GM12878 (cell line): ENCODE measurements at regions not wholly inside any gene's neighbourhood (a gene's known extent, or its start where the extent isn't known, plus 50 kb on each side); places are given as distances from the start of the nearest gene placed in this dataset.

Source experiments
- ATAC-seq: fragments of 200-7000 bp; cut with Tn5 transposase; 3 replicates; pipeline ENCODE4 v1.9.1; 2020; ENCODE audit warnings: mild to moderate bottlenecking, moderate library complexity
- BruUV-seq: library from RNA; stranded (reverse); fragments of 400-500 nt; replicated peaks from 2 replicates; lab custom pipeline; 2021; lab: Mats Ljungman, UMichigan
- CTCF ChIA-PET: fragments of 300-600 bp; sonication (Branson Sonifier 250); formaldehyde crosslinking; extraction: SDS; loops from one replicate; lab custom pipeline; 2021; ENCODE audit warnings: inconsistent platforms; lab: Yijun Ruan, JAX
- POLR2A ChIA-PET: fragments of 350-600 bp; formaldehyde crosslinking; extraction: SDS; loops from one replicate; lab custom pipeline; 2021; ENCODE audit warnings: inconsistent platforms; lab: Charles Lee
- RAD21 ChIA-PET: fragments of 300-600 bp; sonication (Branson Sonifier 250); formaldehyde crosslinking; loops from one replicate; lab custom pipeline; 2023; ENCODE audit warnings: antibody characterized with exemption; ENCODE audit not compliant: unreplicated experiment; lab: Charles Lee
- SMC1A ChIA-PET: fragments of 300-600 bp; sonication (Branson Sonifier 250); formaldehyde crosslinking; loops from one replicate; lab custom pipeline; 2023; ENCODE audit not compliant: unreplicated experiment, uncharacterized antibody; lab: Charles Lee
- DNase-seq: peaks from one replicate; pipeline ENCODE4 v3.0.0-alpha.2; 2011; ENCODE audit warnings: low read depth, low spot score
- FAIRE-seq: peaks from 3 replicates; lab custom pipeline; 2011; peaks lifted over from hg19 to GRCh38; lab: Jason Lieb, UNC
- H2AFZ ChIP-seq: 2 replicates; pipeline ENCODE4 v1.6.0; 2011; ENCODE audit warnings: low read depth, low read length, control low read depth; ENCODE audit not compliant: control insufficient read depth
- H3K27ac ChIP-seq: 2 replicates; pipeline ENCODE4 v1.5.1; 2011; ENCODE audit warnings: control low read depth; ENCODE audit not compliant: control insufficient read depth, insufficient read depth
- H3K27me3 ChIP-seq, 2 experiments: replicated peaks in 1 of 2; 2 replicates each; pipeline versions ENCODE4 v1.6.0 to v1.6.1; 2011; ENCODE audit warnings: low read length in 1 of 2; ENCODE audit not compliant: control insufficient read depth in 2 of 2, insufficient read depth in 2 of 2
- H3K36me3 ChIP-seq, 2 experiments: 2 replicates each; pipeline ENCODE4 v1.5.1; 2011; ENCODE audit warnings: low read length in 1 of 2; ENCODE audit not compliant: control insufficient read depth in 2 of 2, insufficient read depth in 2 of 2
- H3K4me1 ChIP-seq: 2 replicates; pipeline ENCODE4 v1.6.1; 2011; ENCODE audit warnings: mild to moderate bottlenecking, low read length, moderate library complexity, mixed read lengths; ENCODE audit not compliant: control insufficient read depth, insufficient read depth
- H3K4me2 ChIP-seq: 2 replicates; pipeline ENCODE4 v1.6.0; 2011; ENCODE audit warnings: control low read depth; ENCODE audit not compliant: control insufficient read depth, insufficient read depth
- H3K4me3 ChIP-seq: fragments of 200-600 bp; sonication (generic); 2 replicates; pipeline ENCODE4 v1.5.1; 2016
- H3K79me2 ChIP-seq: 2 replicates; pipeline ENCODE4 v1.6.0; 2011; ENCODE audit warnings: low read length; ENCODE audit not compliant: control insufficient read depth, insufficient read depth
- H3K9ac ChIP-seq: 2 replicates; pipeline ENCODE4 v1.8.0; 2011; ENCODE audit warnings: low read length, control low read depth, mixed read lengths; ENCODE audit not compliant: control insufficient read depth, insufficient read depth
- H3K9me3 ChIP-seq: replicated peaks from 3 replicates; pipeline ENCODE4 v1.5.1; 2011; ENCODE audit warnings: mild to moderate bottlenecking, low read length; ENCODE audit not compliant: control insufficient read depth, insufficient read depth
- H4K20me1 ChIP-seq: 2 replicates; pipeline ENCODE4 v1.6.0; 2011; ENCODE audit not compliant: control insufficient read depth, insufficient read depth
- BCL3 ChIP-seq: IDR thresholded peaks from 2 replicates; pipeline ENCODE4 v1.6.1; 2011; ENCODE audit warnings: borderline replicate concordance, low read depth, mild to moderate bottlenecking, moderate library complexity, low read length; ENCODE audit not compliant: insufficient read depth, poor library complexity, severe bottlenecking
- E4F1 ChIP-seq: fragments of 450-650 bp; IDR thresholded peaks from 2 replicates; pipeline ENCODE4 v1.6.1; 2018; ENCODE audit warnings: borderline replicate concordance, mild to moderate bottlenecking; ENCODE audit not compliant: partially characterized antibody
- ESRRA ChIP-seq: IDR thresholded peaks from 2 replicates; pipeline ENCODE4 v1.6.1; 2012; ENCODE audit warnings: mild to moderate bottlenecking, low read length, improper control_type of control experiment
- IRF3 ChIP-seq: fragments of 450-650 bp; IDR thresholded peaks from 2 replicates; pipeline ENCODE4 v1.6.1; 2014; ENCODE audit warnings: mild to moderate bottlenecking
- KDM1A ChIP-seq: fragments of 200-600 bp; sonication (generic); IDR thresholded peaks from 2 replicates; pipeline ENCODE4 v1.6.1; 2016; ENCODE audit warnings: borderline replicate concordance
- NFXL1 ChIP-seq: fragments of 450-650 bp; IDR thresholded peaks from 2 replicates; pipeline ENCODE4 v1.6.1; 2017; ENCODE audit warnings: antibody characterized with exemption, mild to moderate bottlenecking, borderline replicate concordance
- RUNX3 ChIP-seq: IDR thresholded peaks from 2 replicates; pipeline ENCODE4 v1.6.1; 2012; ENCODE audit warnings: low read length, inconsistent platforms
- SMARCA5 ChIP-seq: fragments of 450-650 bp; IDR thresholded peaks from 2 replicates; pipeline ENCODE4 v1.6.1; 2017; ENCODE audit warnings: mild to moderate bottlenecking
- USF1 ChIP-seq: IDR thresholded peaks from 2 replicates; pipeline ENCODE4 v1.6.1; 2011; ENCODE audit warnings: borderline replicate concordance, low read depth, mild to moderate bottlenecking, moderate library complexity, mixed read lengths, low read length; ENCODE audit not compliant: insufficient read depth; ENCODE audit errors: extremely low read length
- ZBTB4 ChIP-seq: fragments of 450-650 bp; formaldehyde crosslinking; IDR thresholded peaks from 2 replicates; pipeline ENCODE4 v1.4.0; 2022; ENCODE audit warnings: mild to moderate bottlenecking, moderate library complexity
- ZNF622 ChIP-seq: fragments of 450-650 bp; IDR thresholded peaks from 2 replicates; pipeline ENCODE4 v1.6.1; 2017; ENCODE audit warnings: mild to moderate bottlenecking, inconsistent platforms
- WGBS: methylation state at CpG from one replicate; pipeline ENCODE4 v1.1.6; 2016; ENCODE audit warnings: low lambda C conversion rate; ENCODE audit not compliant: insufficient replicate concordance, insufficient coverage; ENCODE audit errors: missing lambda C conversion rate; 5-methylcytosine and 5-hydroxymethylcytosine counted together
- in situ Hi-C: fragments of 300-500 bp; cut with MboI; formaldehyde crosslinking; loops from 9 replicates; pipeline ENCODE4 v1.14.3; 2018; ENCODE audit warnings: mixed read lengths
- intact Hi-C: fragments of 100-400 bp; cut with micrococcal nuclease; formaldehyde crosslinking; loops from one replicate; pipeline ENCODE4 v1.14.2; 2022; ENCODE audit not compliant: unreplicated experiment

- no peak for TF ChIP-seq E4F1
- no peak for TF ChIP-seq USF1
- TF ChIP-seq NFXL1, result no peak
- TF ChIP-seq ZNF622, result no peak
- TF ChIP-seq RUNX3, result no peak
- TF ChIP-seq, all 136 proteins: peak for 0
These were observed 272.2 kb downstream of the ALG10B start (continued) for GRCh38 chr12:38588624-38589305.

- no peak overlapping the region for H2AFZ ChIP-seq
- no peaks in the 10 kb centered on the region for H3K79me2 ChIP-seq
- in situ Hi-C loops, result no loop called here
- no peaks in the 10 kb centered on the region for H3K27me3 ChIP-seq
- ATAC-seq, result no peak
- no peaks in the 10 kb centered on the region for H3K4me1 ChIP-seq
- H3K36me3 ChIP-seq, result no peaks in the 10 kb centered on the region
- RAD21 ChIA-PET, result no interaction called here
- no peak for DNase-seq
- FAIRE-seq, result no peak
- CTCF ChIA-PET, result interaction anchor here (0.6 to 1.5 kb wide), 2 partner anchors 323 to 421 kb away, joined by 3 to 4 read pairs; no protein-coding TSS in a partner anchor
- H3K4me3 ChIP-seq, result no peak overlapping the region
- SMC1A ChIA-PET, result interaction anchor here (0.6 to 1.1 kb wide), 3 partner anchors 26 to 311 kb away, joined by 3 to 4 read pairs (median 3); no protein-coding TSS in a partner anchor
- no peak for TF ChIP-seq BCL3
- no peak for TF ChIP-seq SMARCA5
- no peak for TF ChIP-seq KDM1A
- no peak for TF ChIP-seq IRF3
- TF ChIP-seq ESRRA, result no peak
- TF ChIP-seq ZBTB4 (CRISPR knock-in tag), result no peak
- no peak overlapping the region for H3K27ac ChIP-seq
- H3K4me2 ChIP-seq, result no peak overlapping the region
- 0% methylated on average over 4 of the region's 4 CpGs for WGBS
- no TSS peak for BruUV-seq
- H4K20me1 ChIP-seq, result no peaks in the 10 kb centered on the region
- no peak overlapping the region for H3K9ac ChIP-seq
- H3K9me3 ChIP-seq, result no peaks in the 10 kb centered on the region
- POLR2A ChIA-PET, result no interaction called here
- intact Hi-C loops, result loop anchor here (10.0 kb wide), 2 partner anchors 264 to 316 kb away; partner anchors contain the start of gene CPNE8
These were observed 272.7 kb downstream of the ALG10B start for GRCh38 chr12:38589306-38589632.
